K562 (cell line): ENCODE measurements at regions not wholly inside any gene's neighbourhood (a gene's known extent, or its start where the extent isn't known, plus 50 kb on each side); places are given as distances from the start of the nearest gene placed in this dataset.

Experiments
- ATF4 ChIP-seq: fragments of 450-650 bp; formaldehyde crosslinking; IDR thresholded peaks from 2 replicates; pipeline ENCODE4 v1.4.0; 2022; ENCODE audit warnings: mild to moderate bottlenecking, moderate library complexity
- CBX8 ChIP-seq: fragments of 200-600 bp; sonication (generic); IDR thresholded peaks from 2 replicates; pipeline ENCODE4 v1.6.1; 2012; ENCODE audit warnings: borderline replicate concordance, mixed run types, low read depth, mild to moderate bottlenecking, moderate library complexity, mixed read lengths, low read length, control low read depth, inconsistent platforms; ENCODE audit not compliant: poor library complexity, severe bottlenecking; ENCODE audit errors: extremely low read depth
- CTCFL ChIP-seq: IDR thresholded peaks from 2 replicates; pipeline ENCODE4 v1.6.1; 2011; ENCODE audit warnings: borderline replicate concordance, low read depth, mild to moderate bottlenecking, moderate library complexity, low read length; ENCODE audit not compliant: insufficient read depth, poor library complexity, severe bottlenecking
- DDX20 ChIP-seq: fragments of 450-650 bp; IDR thresholded peaks from 2 replicates; pipeline ENCODE4 v1.6.1; 2016; ENCODE audit warnings: missing genetic modification characterization, low read depth, mild to moderate bottlenecking, missing compliant biosample characterization, moderate library complexity
- FOXP1 ChIP-seq: sonication (generic); formaldehyde crosslinking; IDR thresholded peaks from 2 replicates; pipeline ENCODE4 v1.8.0; 2022; ENCODE audit warnings: mild to moderate bottlenecking, missing genetic modification reagents
- HCFC1 ChIP-seq: IDR thresholded peaks from 2 replicates; pipeline ENCODE4 v1.6.1; 2012; ENCODE audit warnings: low read depth, low read length, improper control_type of control experiment
- HDAC2 ChIP-seq: fragments of 450-650 bp; IDR thresholded peaks from 2 replicates; pipeline ENCODE4 v1.6.1; 2016; ENCODE audit warnings: mild to moderate bottlenecking
- HDGF ChIP-seq: fragments of 450-650 bp; IDR thresholded peaks from 2 replicates; pipeline ENCODE4 v1.6.1; 2016
- HLTF ChIP-seq: fragments of 450-650 bp; IDR thresholded peaks from 2 replicates; pipeline ENCODE4 v1.6.1; 2016
- KHSRP ChIP-seq: fragments of 450-650 bp; IDR thresholded peaks from 2 replicates; pipeline ENCODE4 v1.6.1; 2017
- KLF1 ChIP-seq: fragments of 450-650 bp; IDR thresholded peaks from 2 replicates; pipeline ENCODE4 v1.6.1; 2016; ENCODE audit warnings: missing genetic modification characterization, missing compliant biosample characterization
- MCM3 ChIP-seq: fragments of 450-650 bp; IDR thresholded peaks from 2 replicates; pipeline ENCODE4 v1.6.1; 2016
- MTA2 ChIP-seq: fragments of 450-650 bp; IDR thresholded peaks from 2 replicates; pipeline ENCODE4 v1.6.1; 2016; ENCODE audit warnings: low read depth
- POLR2B ChIP-seq: fragments of 450-650 bp; IDR thresholded peaks from 2 replicates; pipeline ENCODE4 v1.6.1; 2018; ENCODE audit warnings: low read depth; ENCODE audit not compliant: partially characterized antibody
- POLR2H ChIP-seq: IDR thresholded peaks from 2 replicates; pipeline ENCODE4 v1.6.1; 2016; ENCODE audit warnings: missing genetic modification characterization, low read depth, mild to moderate bottlenecking, control low read depth, missing compliant biosample characterization, moderate library complexity
- PTBP1 ChIP-seq: fragments of 200-400 bp; formaldehyde crosslinking; IDR thresholded peaks from 2 replicates; pipeline ENCODE4 v1.6.1; 2017; ENCODE audit warnings: low read depth, low read length
- PTRF ChIP-seq: fragments of 450-650 bp; IDR thresholded peaks from 2 replicates; pipeline ENCODE4 v1.6.1; 2016; ENCODE audit warnings: mild to moderate bottlenecking, missing genetic modification characterization, missing compliant biosample characterization
- RAD51 ChIP-seq: fragments of 450-650 bp; IDR thresholded peaks from 2 replicates; pipeline ENCODE4 v1.7.1; 2016; ENCODE audit warnings: low read depth, mild to moderate bottlenecking, borderline replicate concordance
- SETDB1 ChIP-seq: IDR thresholded peaks from one replicate; pipeline ENCODE4 v1.6.1; 2012; ENCODE audit warnings: low read length, control low read depth, inconsistent platforms
- SLC30A9 ChIP-seq: fragments of 250-450 bp; sonication (Bioruptor Pico); IDR thresholded peaks from 2 replicates; pipeline ENCODE4 v1.8.0; 2022; ENCODE audit warnings: mild to moderate bottlenecking, moderate library complexity
- SMAD1 ChIP-seq: fragments of 150-350 bp; IDR thresholded peaks from 2 replicates; pipeline ENCODE4 v1.6.1; 2014; ENCODE audit warnings: low read length, low read depth; ENCODE audit not compliant: partially characterized antibody
- TFAP4 ChIP-seq: sonication (generic); formaldehyde crosslinking; IDR thresholded peaks from 2 replicates; pipeline ENCODE4 v1.8.0; 2022; ENCODE audit warnings: missing genetic modification reagents, mild to moderate bottlenecking, moderate library complexity, borderline replicate concordance
- TGIF2 ChIP-seq: sonication (generic); formaldehyde crosslinking; IDR thresholded peaks from 2 replicates; pipeline ENCODE4 v1.8.1; 2022; ENCODE audit warnings: mild to moderate bottlenecking, missing genetic modification reagents, moderate library complexity
- U2AF1 ChIP-seq: fragments of 200-400 bp; formaldehyde crosslinking; optimal IDR thresholded peaks from 2 replicates; pipeline ENCODE3; 2017; ENCODE audit warnings: mild to moderate bottlenecking, low read depth, low read length, moderate library complexity
- ZFP36 ChIP-seq: fragments of 150-350 bp; IDR thresholded peaks from 2 replicates; pipeline ENCODE4 v1.6.1; 2018; ENCODE audit warnings: low read length, low read depth; ENCODE audit not compliant: partially characterized antibody
- ZNF12 ChIP-seq: sonication (generic); formaldehyde crosslinking; IDR thresholded peaks from 2 replicates; pipeline ENCODE4 v1.4.0; 2020; ENCODE audit warnings: mild to moderate bottlenecking, missing genetic modification reagents
- ZNF282 ChIP-seq: sonication (generic); formaldehyde crosslinking; IDR thresholded peaks from 2 replicates; pipeline ENCODE4 v1.8.1; 2023; ENCODE audit warnings: missing genetic modification reagents
- ZNF316 ChIP-seq: fragments of 450-650 bp; IDR thresholded peaks from 2 replicates; pipeline ENCODE4 v1.6.1; 2016

GRCh38 chr16:85402910-85403692, 210.0 kb upstream of the GSE1 start (continued):
- TF ChIP-seq ZFP36 (peak; percentile 27), KHSRP (peak; percentile 44; the same call in 1 of the 2 replicates), ZNF282 (CRISPR knock-in tag) (0 out of 2 replicates have a peak, but pooled peaks have one; percentile 23), CTCFL (no peak), ATF4 (0 out of 2 replicates have a peak, but pooled peaks have one; percentile 32), ZNF12 (CRISPR knock-in tag) (0 out of 2 replicates have a peak, but pooled peaks have one; percentile 59), TGIF2 (CRISPR knock-in tag) (no peak), HCFC1 (peak; percentile 48; the same call in 1 of the 2 replicates), HDGF (peak; percentile 71; the same call in 1 of the 2 replicates), HDAC2 (peak; percentile 91), U2AF1 (no peak), MTA2 (peak; percentile 84), MCM3 (no peak), SMAD1 (peak; percentile 66), ZNF316 (no peak), DDX20 (tag) (no peak), KLF1 (peak; percentile 57; the same call in 1 of the 2 replicates), TFAP4 (CRISPR knock-in tag) (peak; percentile 85; the same call in 1 of the 2 replicates), SETDB1 (peak; percentile 44), RAD51 (0 out of 2 replicates have a peak, but pooled peaks have one; percentile 11), POLR2B (no peak), PTBP1 (no peak), FOXP1 (CRISPR knock-in tag) (no peak), CBX8 (no peak), POLR2H (tag) (no peak), SLC30A9 (no peak), HLTF (no peak), PTRF (tag) (no peak)
